ENCODE measurements at regions not wholly inside any gene's neighbourhood (a gene's known extent, or its start where the extent isn't known, plus 50 kb on each side); places are given as distances from the start of the nearest gene placed in this dataset.
"Not testable (repeated sequence)": the region's sequence is repeated elsewhere in the genome, so short reads cannot be mapped to it uniquely, and the experiment has no call there.

DNA sequence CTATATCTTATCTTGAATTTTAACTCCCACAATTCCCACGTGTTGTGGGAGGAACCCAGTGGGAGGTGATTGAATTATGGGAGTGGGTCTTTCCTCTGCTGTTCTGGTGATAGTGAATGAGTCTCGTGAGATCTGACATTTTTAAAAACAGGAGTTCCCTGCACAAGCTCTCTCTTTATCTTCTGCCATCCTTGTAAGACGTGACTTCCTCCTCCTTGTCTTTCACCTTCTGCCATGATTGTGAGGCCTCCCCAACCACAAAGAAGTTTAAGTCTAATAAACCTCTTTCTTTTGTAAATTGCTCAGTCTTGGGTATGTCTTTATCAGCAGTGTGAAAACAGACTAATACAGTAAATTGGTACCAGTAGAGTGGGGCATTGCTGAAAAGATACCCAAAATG, 963.6 kb upstream of the COX7C start:
- TF ChIP-seq, protein P1, sequence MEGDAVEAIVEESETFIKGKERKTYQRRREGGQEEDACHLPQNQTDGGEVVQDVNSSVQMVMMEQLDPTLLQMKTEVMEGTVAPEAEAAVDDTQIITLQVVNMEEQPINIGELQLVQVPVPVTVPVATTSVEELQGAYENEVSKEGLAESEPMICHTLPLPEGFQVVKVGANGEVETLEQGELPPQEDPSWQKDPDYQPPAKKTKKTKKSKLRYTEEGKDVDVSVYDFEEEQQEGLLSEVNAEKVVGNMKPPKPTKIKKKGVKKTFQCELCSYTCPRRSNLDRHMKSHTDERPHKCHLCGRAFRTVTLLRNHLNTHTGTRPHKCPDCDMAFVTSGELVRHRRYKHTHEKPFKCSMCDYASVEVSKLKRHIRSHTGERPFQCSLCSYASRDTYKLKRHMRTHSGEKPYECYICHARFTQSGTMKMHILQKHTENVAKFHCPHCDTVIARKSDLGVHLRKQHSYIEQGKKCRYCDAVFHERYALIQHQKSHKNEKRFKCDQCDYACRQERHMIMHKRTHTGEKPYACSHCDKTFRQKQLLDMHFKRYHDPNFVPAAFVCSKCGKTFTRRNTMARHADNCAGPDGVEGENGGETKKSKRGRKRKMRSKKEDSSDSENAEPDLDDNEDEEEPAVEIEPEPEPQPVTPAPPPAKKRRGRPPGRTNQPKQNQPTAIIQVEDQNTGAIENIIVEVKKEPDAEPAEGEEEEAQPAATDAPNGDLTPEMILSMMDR (IDR thresholded peaks at IDR 0.05 in 8 of 11, conservative IDR thresholded peaks at IDR 0.05 in 3 of 11): not testable (repeated sequence)
- TF ChIP-seq POLR2A (IDR thresholded peaks at IDR 0.05): not testable (repeated sequence)
